HG03045 (cell line): ENCODE measurements at regions not wholly inside any gene's neighbourhood (a gene's known extent, or its start where the extent isn't known, plus 50 kb on each side); places are given as distances from the start of the nearest gene placed in this dataset.
A peak's percentile ranks its signal among the peaks of the same experiment; 100 is the strongest.

Experiments
- ATAC-seq: cut with Tn5 transposase; IDR thresholded peaks from one replicate; pipeline ENCODE4 v1.9.1; 2021; ENCODE audit warnings: mild to moderate bottlenecking, moderate library complexity; ENCODE audit not compliant: unreplicated experiment

GRCh38 chr7:106486331-106486730 lies 174.6 kb downstream of the CCDC71L start:
- no peak for ATAC-seq

DNA sequence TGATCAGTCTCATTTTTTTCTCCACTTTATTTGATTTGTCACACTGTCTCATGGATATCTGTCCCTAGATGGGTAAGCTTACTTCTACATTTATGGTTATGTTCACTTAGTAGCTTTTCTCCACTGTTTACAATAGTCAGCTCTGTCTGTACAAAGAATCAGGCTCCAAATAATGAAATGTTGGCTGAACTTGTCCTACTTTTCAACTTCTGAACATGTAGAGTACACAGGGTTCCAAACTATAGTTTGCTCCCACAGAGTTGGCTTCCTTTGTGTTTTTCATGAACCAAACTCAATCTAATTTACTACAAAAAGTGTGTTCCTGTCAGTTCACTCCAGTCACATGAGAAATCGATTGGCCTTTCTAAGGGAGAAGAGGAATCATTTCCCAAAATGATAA lies 175.0 kb downstream of the CCDC71L start:
- no peak for ATAC-seq

GRCh38 chr7:106485031-106485551 lies 175.9 kb downstream of the CCDC71L start:
- no peak for ATAC-seq

DNA sequence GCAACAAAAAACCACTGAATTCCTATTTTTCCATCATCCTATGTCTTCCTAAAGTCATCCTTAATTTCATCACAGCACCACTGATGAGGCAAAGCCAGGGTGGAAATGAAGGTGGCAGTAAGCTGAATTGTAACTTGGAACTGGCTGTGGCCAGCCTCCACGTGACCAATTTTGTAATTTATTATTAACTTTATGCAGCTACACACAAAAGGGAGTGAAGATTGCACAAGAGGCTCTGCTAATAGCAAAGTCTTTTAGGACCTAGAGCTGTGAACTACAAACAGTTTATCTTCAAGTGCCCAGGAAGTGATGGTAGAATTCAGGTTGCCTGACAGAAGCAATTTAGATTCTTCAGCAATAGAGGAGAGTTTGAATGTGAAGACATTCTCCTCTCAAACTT lies 176.4 kb downstream of the CCDC71L start:
- no peak for ATAC-seq

DNA sequence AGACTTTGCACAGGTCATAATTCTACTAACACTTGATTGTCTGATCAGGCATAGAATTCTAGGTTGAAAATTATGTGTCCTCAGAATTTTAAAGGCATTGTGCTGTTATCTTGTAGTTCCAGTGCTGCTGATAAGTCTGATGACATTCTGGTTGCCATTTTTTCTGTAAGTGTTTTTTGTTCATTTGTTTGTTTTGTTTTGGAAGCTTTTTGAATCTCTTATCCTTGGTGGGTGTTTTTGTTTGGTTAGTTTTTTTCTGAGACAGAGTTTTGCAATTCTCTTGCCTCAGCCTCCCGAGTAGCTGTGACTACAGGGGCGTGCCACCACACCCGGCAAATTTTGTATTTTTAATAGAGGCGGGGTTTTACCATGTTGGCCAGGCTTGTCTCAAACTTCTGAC lies 178.9 kb downstream of the CCDC71L start:
- no peak for ATAC-seq

DNA sequence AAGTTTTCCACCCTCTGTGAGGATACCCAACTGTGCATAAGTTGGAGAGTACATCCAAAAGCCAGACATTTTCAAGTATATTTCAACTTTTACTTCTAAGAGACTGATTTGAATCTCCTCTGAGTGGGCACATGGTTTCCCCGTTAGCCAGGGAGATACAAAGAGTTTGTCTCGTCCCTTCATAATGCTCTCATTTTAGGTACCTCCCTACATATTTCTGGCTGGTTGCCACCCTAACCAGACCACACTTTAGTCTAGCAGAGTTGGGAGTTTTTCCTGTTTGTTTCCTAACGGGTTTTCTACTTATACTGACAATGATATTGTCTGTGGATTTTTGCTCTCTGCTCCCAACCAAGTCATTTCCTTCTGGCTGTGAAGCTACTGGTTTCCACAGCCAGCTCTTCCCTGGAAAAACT lies 180.3 kb downstream of the CCDC71L start:
- no peak for ATAC-seq

GRCh38 chr7:106480161-106480579 lies 180.8 kb downstream of the CCDC71L start:
- peak; percentile 62 for ATAC-seq

DNA sequence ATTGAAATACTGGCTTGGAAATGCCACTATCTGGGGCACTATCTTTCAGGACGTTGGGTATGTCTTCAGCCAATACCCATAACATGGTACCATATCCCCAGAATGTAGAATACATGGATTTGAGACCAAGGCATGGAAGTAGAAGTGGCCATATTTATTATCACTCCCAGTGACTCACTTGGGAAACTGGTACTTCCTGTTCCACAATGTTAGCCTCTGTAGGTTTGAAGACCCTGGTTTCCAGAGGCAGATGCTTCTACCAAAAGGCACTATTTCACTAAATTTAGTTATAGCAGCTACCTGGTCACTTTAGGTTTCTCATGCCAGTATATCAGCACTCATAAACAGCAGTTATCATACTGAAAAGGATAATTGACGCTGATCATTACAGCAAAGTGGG lies 184.2 kb downstream of the CCDC71L start:
- ATAC-seq = no peak

DNA sequence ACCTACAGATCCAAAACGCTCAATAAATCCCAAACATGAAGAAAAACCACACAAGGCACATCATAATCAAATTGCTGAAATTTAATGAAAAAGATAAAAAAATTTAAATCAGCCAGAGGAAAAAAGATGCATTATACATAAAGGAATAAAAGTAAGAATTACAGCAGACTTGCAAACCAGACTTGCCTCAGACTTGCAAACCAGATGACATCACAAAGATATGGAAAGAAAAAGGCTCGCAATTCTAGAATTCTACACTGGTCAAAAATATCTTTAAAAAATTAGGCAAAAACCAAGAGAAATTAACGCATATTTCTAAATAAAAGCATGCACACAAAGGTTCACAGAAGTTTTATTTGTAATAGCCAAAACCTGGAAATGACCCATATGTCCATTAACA lies 188.0 kb upstream of the NAMPT start:
- no peak for ATAC-seq

DNA sequence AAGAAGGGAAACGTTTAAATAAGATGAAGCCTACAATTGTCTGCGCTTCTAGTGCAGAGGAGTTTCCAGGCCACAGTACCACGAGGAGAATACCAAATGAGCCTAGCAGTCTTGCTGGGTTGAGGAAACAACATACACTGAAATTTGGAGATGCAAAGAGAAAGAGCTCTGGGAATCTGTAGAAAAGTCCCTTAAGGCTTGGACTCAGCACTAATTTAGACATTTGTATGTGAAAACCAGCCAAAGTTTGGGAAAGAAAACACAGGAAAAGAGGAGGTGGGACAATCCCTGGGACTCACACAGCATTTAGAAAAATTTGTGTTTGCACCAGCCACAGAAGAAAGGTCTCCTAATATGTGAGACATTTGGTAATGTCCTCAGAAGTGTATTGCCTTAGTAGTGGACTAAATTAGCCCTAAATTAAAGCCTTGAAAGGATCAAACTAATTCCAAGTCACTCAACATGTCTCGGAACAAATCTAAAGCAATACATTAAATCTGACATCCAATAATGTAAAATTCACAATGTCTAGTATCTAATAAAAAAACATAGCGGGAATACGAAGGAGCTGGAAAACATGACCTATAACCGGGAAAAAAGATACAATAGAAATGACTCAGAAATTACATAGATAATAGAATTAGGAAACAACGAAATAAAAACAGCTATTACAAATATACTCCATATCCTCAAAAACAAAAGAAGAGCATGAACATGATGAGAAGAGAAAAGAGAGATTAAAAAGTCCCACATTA lies 187.1 kb upstream of the NAMPT start:
- no peak for ATAC-seq

DNA sequence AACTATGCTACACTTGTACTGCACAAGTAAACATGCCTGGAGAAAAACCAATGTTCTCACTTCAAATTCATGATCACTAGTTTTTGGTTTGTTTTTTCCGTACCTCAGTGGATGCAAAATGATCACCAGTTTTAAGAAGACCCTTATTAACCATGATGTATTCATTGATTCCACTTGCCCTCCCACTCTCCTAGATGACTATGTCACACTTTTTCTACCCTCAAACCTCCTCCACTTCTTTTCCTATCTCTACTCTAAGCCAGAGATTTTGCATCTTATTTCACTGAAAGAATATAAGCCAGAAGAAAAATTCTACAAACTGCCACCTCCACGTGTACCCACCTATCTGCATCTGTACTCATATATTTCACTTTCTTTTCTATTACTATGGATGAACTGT lies 186.2 kb upstream of the NAMPT start:
- ATAC-seq = no peak

DNA sequence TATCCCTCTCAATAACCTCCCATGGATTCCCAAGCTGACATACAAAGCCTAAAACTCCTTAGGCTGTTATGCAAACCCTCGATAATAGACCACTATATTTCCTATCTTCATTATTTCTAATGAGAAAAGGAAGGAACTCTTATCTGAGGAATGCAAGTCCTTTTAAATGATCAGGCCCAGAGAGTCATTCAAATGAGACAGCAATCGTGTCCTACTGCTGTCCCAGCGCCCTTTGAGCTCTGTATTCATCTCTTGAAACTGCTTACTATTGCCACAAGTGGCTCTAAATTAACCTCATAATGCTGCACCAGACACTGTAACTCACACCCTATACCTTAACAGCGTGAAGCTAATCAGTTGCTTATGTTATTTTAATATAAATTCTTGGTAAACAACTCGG lies 182.1 kb upstream of the NAMPT start:
- no peak for ATAC-seq

DNA sequence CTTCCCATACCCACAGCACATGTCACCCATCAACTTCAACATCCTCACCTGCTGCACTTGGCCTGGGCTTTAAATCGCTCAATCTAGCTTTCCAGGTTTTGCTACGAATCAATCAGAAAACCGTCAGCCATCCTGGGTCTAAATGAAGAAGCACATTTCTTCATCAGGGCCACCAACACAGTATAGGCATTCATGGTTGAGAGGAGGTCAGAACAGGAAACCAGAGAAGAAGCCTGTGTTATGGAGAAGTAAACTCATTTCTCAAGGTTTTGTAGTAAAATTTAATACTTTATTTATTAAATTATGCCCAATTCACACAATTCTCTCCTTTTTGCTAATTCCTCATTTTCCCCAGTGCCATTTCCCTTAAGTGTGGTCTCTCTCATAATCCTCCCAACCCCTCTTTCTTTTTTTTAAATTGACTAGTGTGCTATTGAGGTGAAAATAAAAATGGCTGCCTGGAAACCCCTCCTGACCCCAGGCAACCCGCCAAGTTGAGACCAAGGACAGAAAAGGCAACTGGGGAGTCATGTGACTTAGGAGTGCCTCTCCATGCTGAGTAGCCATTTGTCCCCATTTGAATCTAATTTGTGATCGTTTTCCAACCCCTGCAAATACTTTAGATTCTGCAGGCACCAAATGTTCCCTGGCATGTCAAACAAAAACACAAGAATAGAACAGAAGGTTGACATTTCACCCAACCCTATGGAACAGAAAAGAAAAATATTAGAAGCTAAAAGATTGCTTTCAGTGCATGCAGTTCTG lies 181.1 kb upstream of the NAMPT start:
- no peak for ATAC-seq

GRCh38 chr7:106464651-106465050 lies 179.9 kb upstream of the NAMPT start:
- ATAC-seq = no peak

GRCh38 chr7:106463851-106464611 lies 179.2 kb upstream of the NAMPT start:
- no peak for ATAC-seq

- ATAC-seq = no peak
Measured at GRCh38 chr7:106462914-106463482, 178.2 kb upstream of the NAMPT start.

GRCh38 chr7:106462365-106462859 lies 177.6 kb upstream of the NAMPT start:
- no peak for ATAC-seq

- no peak for ATAC-seq
Measured at GRCh38 chr7:106460792-106461254, 176.0 kb upstream of the NAMPT start.

DNA sequence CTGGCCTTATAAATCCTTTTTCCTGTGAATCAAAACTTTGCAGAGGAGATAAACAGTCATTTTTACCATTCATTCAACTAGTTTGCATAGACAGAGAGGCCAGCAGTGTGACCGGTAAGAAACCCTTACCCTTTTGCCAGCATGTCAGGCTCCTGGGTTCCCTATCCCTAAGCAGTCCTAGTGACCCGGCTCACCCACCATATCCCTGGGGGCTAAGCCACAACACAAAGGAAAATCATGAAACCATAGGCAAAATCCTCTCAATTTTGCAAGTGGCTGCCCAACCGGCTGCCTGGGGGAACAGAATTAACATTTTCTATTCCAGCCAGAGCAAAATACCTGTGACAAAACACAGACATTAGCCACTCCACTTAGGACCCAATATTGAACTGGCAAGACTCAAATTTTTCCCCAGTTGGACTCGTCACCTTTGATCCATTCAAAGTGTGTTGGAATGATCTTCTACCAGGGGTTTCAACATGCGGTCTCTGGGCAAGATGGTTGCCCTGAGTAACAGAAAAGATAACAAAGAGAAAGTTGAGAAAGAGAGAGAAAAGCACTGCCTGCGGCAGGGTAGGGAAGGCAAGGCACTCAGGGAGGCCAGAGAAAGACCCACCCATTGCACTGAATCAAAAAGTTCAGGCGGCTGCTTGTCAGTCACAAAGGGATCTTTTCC lies 174.8 kb upstream of the NAMPT start:
- ATAC-seq = no peak

DNA sequence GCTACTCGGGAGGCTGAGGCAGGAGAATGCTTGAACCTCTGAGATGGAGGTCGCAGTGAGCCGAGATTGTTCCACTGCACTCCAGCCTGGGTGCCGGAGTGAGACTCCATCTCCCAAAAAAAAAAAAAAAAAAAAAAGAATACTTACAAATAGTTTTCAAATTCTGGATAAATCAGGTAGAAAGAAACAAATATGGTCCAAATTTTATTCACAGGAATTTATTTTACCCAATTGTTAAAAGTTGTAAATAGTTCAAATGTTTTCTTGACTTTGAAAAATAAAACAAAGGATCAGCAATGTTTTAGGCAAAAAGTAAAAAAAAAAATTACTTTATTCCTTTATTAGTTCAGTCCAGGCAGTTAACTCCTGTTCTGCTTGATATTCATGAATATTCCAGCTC lies 172.9 kb upstream of the NAMPT start:
- ATAC-seq = no peak
